ENCODE measurements at regions not wholly inside any gene's neighbourhood (a gene's known extent, or its start where the extent isn't known, plus 50 kb on each side); places are given as distances from the start of the nearest gene placed in this dataset.

DNA sequence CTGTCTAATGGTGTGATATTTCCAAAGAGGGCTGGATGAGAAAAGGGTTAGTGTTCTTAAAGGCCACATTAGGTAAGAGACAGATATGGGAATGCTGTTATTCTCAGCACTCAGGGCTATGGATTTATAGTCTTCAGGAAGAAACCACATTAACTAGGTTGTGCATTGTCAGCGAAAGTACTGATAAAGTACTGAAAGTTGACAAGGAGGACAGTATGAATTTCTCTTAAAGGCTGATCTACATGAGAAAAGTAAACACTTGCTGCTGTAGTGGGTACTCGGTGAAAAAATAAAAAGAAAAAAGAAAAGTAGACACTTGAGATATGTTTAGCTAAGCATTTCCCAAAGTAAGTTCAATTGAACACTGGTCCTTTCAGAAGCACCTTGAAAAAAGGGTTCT lies 381.0 kb upstream of the RPS23 start:
- Histone ChIP-seq H3K18ac (ENCODE audit: extremely low read depth, low read length) (no peak overlapping the region), H3K4ac (replicated peaks; ENCODE audit: insufficient read length, low read depth, low read length) (no peak overlapping the region), H4K20me1 (replicated peaks in 1 of 2; ENCODE audit: control insufficient read depth in 1 of 2, insufficient read depth in 2 of 2, low read length in 2 of 2) (no peaks in the 10 kb centered on the region), H2BK5ac (ENCODE audit: low read depth, low read length) (no peak overlapping the region), H2BK15ac (ENCODE audit: low read length) (no peak overlapping the region), H2AFZ (ENCODE audit: low read length) (no peak overlapping the region), H3K4me2 (ENCODE audit: insufficient read depth in 1 of 2, low read depth in 2 of 2, low read length in 2 of 2) (no peak overlapping the region), H4K8ac (ENCODE audit: extremely low read depth, insufficient read depth, low read length) (no peak overlapping the region), H3K4me3 (ENCODE audit: extremely low read depth in 1 of 4, insufficient read depth in 2 of 4, low read depth in 3 of 4, low read length in 4 of 4) (no peak overlapping the region), H3K27me3 (replicated peaks in 1 of 4; ENCODE audit: control insufficient read depth in 3 of 4, extremely low read depth in 1 of 4, insufficient read depth in 3 of 4, low read length in 3 of 4) (no peaks in the 10 kb centered on the region), H2BK20ac (ENCODE audit: low read length) (no peak overlapping the region), H3K9ac (replicated peaks in 1 of 4; ENCODE audit: extremely low read depth in 1 of 4, low read depth in 3 of 4, low read length in 3 of 4) (no peak overlapping the region), H3K79me2 (ENCODE audit: control insufficient read depth in 1 of 2, insufficient read depth in 2 of 2, low read length in 2 of 2) (no peaks in the 10 kb centered on the region), H2BK120ac (replicated peaks; ENCODE audit: low read depth, low read length) (no peak overlapping the region), H3K14ac (ENCODE audit: insufficient read length) (no peak overlapping the region), H3K9me3 (ENCODE audit: insufficient read depth in 2 of 2, low read depth in 1 of 2, low read length in 1 of 2) (no peaks in the 10 kb centered on the region), H3K79me1 (ENCODE audit: low read depth, low read length) (no peaks in the 10 kb centered on the region), H2BK12ac (ENCODE audit: low read depth, low read length) (no peak overlapping the region), H3K4me1 (replicated peaks in 1 of 4; ENCODE audit: control insufficient read depth in 3 of 4, insufficient read depth in 4 of 4, low read length in 3 of 4) (no peaks in the 10 kb centered on the region), H3K36me3 (ENCODE audit: control insufficient read depth in 2 of 4, insufficient read depth in 4 of 4, low read length in 3 of 4) (no peaks in the 10 kb centered on the region), H2AK5ac (ENCODE audit: low read depth, low read length) (no peak overlapping the region), H3K23ac (ENCODE audit: insufficient read length) (no peak overlapping the region), H3K23me2 (ENCODE audit: low read depth, low read length) (no peaks in the 10 kb centered on the region), H3K27ac (ENCODE audit: low read depth, low read length) (no peak overlapping the region), H4K5ac (ENCODE audit: insufficient read length, low read depth, low read length) (no peak overlapping the region), H3K56ac (replicated peaks; ENCODE audit: insufficient read length, low read depth, low read length) (no peak overlapping the region), H4K91ac (replicated peaks; ENCODE audit: insufficient read length, low read length) (no peak overlapping the region)
- CTCF ChIA-PET (ENCODE audit: partially characterized antibody) = interaction anchor here (0.6 to 1.1 kb wide), 4 partner anchors 12 to 346 kb away, joined by 3 to 4 read pairs (median 3); no protein-coding TSS in a partner anchor
- no peak for DNase-seq (ENCODE audit: low read depth in 1 of 2, low spot score in 2 of 2)
- WGBS, 2 experiments (ENCODE audit: extremely low coverage in 1 of 2, insufficient coverage in 1 of 2, insufficient read length in 1 of 2, insufficient replicate concordance in 2 of 2, low coverage in 1 of 2, low lambda C conversion rate in 2 of 2, missing lambda C conversion rate in 1 of 2) = 79% methylated on average over 2 of the region's 2 CpGs; no CpG with 5 or more reads in 1 of the 2 experiments
- FAIRE-seq = no peak
- POLR2A ChIA-PET (ENCODE audit: partially characterized antibody) = no interaction called here
- no peak for TF ChIP-seq KDM1A (IDR thresholded peaks at IDR 0.05; ENCODE audit: borderline replicate concordance, low read length)
- TF ChIP-seq POU5F1 (IDR thresholded peaks at IDR 0.05; ENCODE audit: low read depth, low read length) = no peak
- no peak for TF ChIP-seq RBBP5 (IDR thresholded peaks at IDR 0.05; ENCODE audit: borderline replicate concordance, low read depth, low read length)
- no peak for TF ChIP-seq HDAC2 (IDR thresholded peaks at IDR 0.05; ENCODE audit: borderline replicate concordance in 1 of 2, low read depth in 2 of 2, low read length in 2 of 2)
- no peak for TF ChIP-seq RNF2 (IDR thresholded peaks at IDR 0.05; ENCODE audit: borderline replicate concordance, low read depth, low read length, missing control alignments, poor library complexity, severe bottlenecking)
- TF ChIP-seq TEAD4 (IDR thresholded peaks at IDR 0.05; ENCODE audit: low read depth, low read length) = no peak
- TF ChIP-seq, protein P1, sequence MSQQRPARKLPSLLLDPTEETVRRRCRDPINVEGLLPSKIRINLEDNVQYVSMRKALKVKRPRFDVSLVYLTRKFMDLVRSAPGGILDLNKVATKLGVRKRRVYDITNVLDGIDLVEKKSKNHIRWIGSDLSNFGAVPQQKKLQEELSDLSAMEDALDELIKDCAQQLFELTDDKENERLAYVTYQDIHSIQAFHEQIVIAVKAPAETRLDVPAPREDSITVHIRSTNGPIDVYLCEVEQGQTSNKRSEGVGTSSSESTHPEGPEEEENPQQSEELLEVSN (IDR thresholded peaks at IDR 0.05) = no peak
- no peak for TF ChIP-seq CHD1 (IDR thresholded peaks at IDR 0.05; ENCODE audit: low read depth, low read length)
- TF ChIP-seq, protein P2, sequence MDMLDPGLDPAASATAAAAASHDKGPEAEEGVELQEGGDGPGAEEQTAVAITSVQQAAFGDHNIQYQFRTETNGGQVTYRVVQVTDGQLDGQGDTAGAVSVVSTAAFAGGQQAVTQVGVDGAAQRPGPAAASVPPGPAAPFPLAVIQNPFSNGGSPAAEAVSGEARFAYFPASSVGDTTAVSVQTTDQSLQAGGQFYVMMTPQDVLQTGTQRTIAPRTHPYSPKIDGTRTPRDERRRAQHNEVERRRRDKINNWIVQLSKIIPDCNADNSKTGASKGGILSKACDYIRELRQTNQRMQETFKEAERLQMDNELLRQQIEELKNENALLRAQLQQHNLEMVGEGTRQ (IDR thresholded peaks at IDR 0.05; ENCODE audit: low read length) = no peak
- TF ChIP-seq, protein P3, sequence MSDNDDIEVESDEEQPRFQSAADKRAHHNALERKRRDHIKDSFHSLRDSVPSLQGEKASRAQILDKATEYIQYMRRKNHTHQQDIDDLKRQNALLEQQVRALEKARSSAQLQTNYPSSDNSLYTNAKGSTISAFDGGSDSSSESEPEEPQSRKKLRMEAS (IDR thresholded peaks at IDR 0.05) = no peak
- no peak for TF ChIP-seq ASH2L (IDR thresholded peaks at IDR 0.05; ENCODE audit: low read length)
- no peak for TF ChIP-seq EGR1 (IDR thresholded peaks at IDR 0.05; ENCODE audit: borderline replicate concordance, low read depth, low read length)

All from H1 (cell line).